HK-2 (cell line): ENCODE measurements at regions not wholly inside any gene's neighbourhood (a gene's known extent, or its start where the extent isn't known, plus 50 kb on each side); places are given as distances from the start of the nearest gene placed in this dataset.
"Not testable (repeated sequence)": the region's sequence is repeated elsewhere in the genome, so short reads cannot be mapped to it uniquely, and the experiment has no call there.

Experiments used
- DNase-seq: peaks from one replicate; pipeline ENCODE4 v3.0.0-alpha.2; 2018; ENCODE audit not compliant: unreplicated experiment

- no peak for DNase-seq
Observed at GRCh38 chr4:143819029-143819428, 86.3 kb downstream of the GYPE start.

- DNase-seq: not testable (repeated sequence)
Observed at GRCh38 chr4:143817866-143818265, 87.5 kb downstream of the GYPE start.

GRCh38 chr4:143815375-143815774, 90.0 kb downstream of the GYPE start:
- DNase-seq: not testable (repeated sequence)

- not testable (repeated sequence) for DNase-seq
Observed at GRCh38 chr4:143813431-143814154, 91.8 kb downstream of the GYPE start.

GRCh38 chr4:143791693-143792092, 91.2 kb upstream of the FREM3 start:
- DNase-seq: not testable (repeated sequence)

- DNase-seq: not testable (repeated sequence)
Observed at GRCh38 chr4:143790425-143790824, 90.0 kb upstream of the FREM3 start.

GRCh38 chr4:143789618-143790017, 89.1 kb upstream of the FREM3 start:
- not testable (repeated sequence) for DNase-seq

- DNase-seq: no peak
Observed at GRCh38 chr4:143784567-143784966, 84.1 kb upstream of the FREM3 start.

GRCh38 chr4:143782521-143782920, 82.0 kb upstream of the FREM3 start:
- DNase-seq: no peak

GRCh38 chr4:143773998-143774895, 73.8 kb upstream of the FREM3 start:
- peak; percentile 55 for DNase-seq

GRCh38 chr4:143771269-143771668, 70.8 kb upstream of the FREM3 start:
- DNase-seq: no peak

GRCh38 chr4:143768007-143768591, 67.6 kb upstream of the FREM3 start:
- DNase-seq: no peak

GRCh38 chr4:143763587-143763986, 63.1 kb upstream of the FREM3 start:
- no peak for DNase-seq

- no peak for DNase-seq
Observed at GRCh38 chr4:143762511-143762910, 62.0 kb upstream of the FREM3 start.
